Prostate gland (tissue), 2 donors: ENCODE measurements at regions not wholly inside any gene's neighbourhood (a gene's known extent, or its start where the extent isn't known, plus 50 kb on each side); places are given as distances from the start of the nearest gene placed in this dataset.
"Not testable (repeated sequence)": the region's sequence is repeated elsewhere in the genome, so short reads cannot be mapped to it uniquely, and the experiment has no call there.

ENCODE experiments used
- DNase-seq: peaks from one replicate; pipeline ENCODE4 v3.0.0-alpha.2; 2019; ENCODE audit warnings: low spot score
- H3K27ac ChIP-seq, 2 donors: fragments of 200-600 bp; sonication (generic); 2 replicates each; pipeline ENCODE4 v1.5.1; 2017 to 2019
- H3K27me3 ChIP-seq: fragments of 200-600 bp; sonication (generic); replicated peaks from 2 replicates; pipeline ENCODE4 v1.5.1; 2019; ENCODE audit not compliant: insufficient read depth
- H3K36me3 ChIP-seq, 2 donors: fragments of 200-600 bp; sonication (generic); 1 replicate in 1 of 2; 2 replicates in 1 of 2; pipeline versions ENCODE4 v1.5.1 to v1.8.1; 2017 to 2019
- H3K4me1 ChIP-seq: fragments of 200-600 bp; sonication (generic); replicated peaks from 2 replicates; pipeline ENCODE4 v1.5.1; 2019
- H3K4me3 ChIP-seq, 2 donors: fragments of 200-600 bp; sonication (generic); 2 replicates each; pipeline ENCODE4 v1.5.1; 2017 to 2019
- H3K9me3 ChIP-seq: fragments of 200-600 bp; sonication (generic); 2 replicates; pipeline ENCODE4 v1.5.1; 2017
- POLR2A ChIP-seq: fragments of 450-650 bp; IDR thresholded peaks from one replicate; pipeline ENCODE4 v1.6.1; 2016; ENCODE audit warnings: antibody characterized with exemption, mild to moderate bottlenecking
- POLR2AphosphoS5 ChIP-seq: sonication (generic); formaldehyde crosslinking; IDR thresholded peaks from one replicate; pipeline ENCODE4 v1.6.1; 2017; ENCODE audit warnings: antibody characterized with exemption
- WGBS: methylation state at CpG from one replicate; pipeline ENCODE4 v1.1.5; 2018; 5-methylcytosine and 5-hydroxymethylcytosine counted together
- intact Hi-C: fragments of 100-400 bp; cut with DNase I; formaldehyde crosslinking; loops from one replicate; pipeline ENCODE4 v1.14.2; 2022
- TF ChIP-seq, protein P1 (sequence below), 4 experiments: fragments of 200-600 bp in 2 of 4; fragments of 450-650 bp in 2 of 4; sonication (generic) in 2 of 4; IDR thresholded peaks; 1 replicate in 3 of 4; 2 replicates in 1 of 4; pipeline ENCODE4 v1.5.1; 2016 to 2019; ENCODE audit warnings: antibody characterized with exemption in 4 of 4, mild to moderate bottlenecking in 2 of 4, moderate library complexity in 2 of 4

DNA sequence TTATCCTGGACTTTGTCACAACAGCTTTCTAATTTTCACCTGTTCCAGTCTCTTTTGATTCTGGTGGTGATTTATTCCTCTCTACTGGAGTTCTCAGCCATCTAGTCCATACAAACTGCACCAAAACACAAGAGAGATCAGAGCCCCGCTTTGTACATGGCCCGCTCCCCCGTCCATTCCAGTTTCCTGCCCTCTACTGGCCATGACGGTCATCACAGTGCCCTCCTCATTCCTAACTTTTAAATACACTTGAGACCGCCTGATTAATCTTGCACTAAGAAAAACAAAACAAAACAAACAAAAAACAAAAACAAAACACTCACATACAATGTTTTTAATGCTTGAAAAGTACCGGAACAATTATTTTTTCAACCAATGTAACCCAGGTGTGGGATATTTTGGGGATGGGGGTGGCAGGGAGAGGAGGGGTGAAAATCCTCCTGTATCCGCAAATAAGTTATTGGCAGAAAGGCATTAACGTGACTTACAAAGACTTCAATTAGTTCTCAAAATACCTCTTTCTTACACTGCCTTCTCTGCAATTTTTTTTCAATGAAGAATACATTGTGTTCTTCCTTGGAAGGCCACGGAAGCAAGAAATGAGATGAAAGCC, 84.8 kb upstream of the PAM start:
- no peaks in the 10 kb centered on the region for H3K36me3 ChIP-seq
- H3K27ac ChIP-seq: no peak overlapping the region
- H3K4me1 ChIP-seq: no peaks in the 10 kb centered on the region
- H3K27me3 ChIP-seq: no peaks in the 10 kb centered on the region
- DNase-seq: no peak
- no peak for TF ChIP-seq POLR2A
- TF ChIP-seq, protein P1, sequence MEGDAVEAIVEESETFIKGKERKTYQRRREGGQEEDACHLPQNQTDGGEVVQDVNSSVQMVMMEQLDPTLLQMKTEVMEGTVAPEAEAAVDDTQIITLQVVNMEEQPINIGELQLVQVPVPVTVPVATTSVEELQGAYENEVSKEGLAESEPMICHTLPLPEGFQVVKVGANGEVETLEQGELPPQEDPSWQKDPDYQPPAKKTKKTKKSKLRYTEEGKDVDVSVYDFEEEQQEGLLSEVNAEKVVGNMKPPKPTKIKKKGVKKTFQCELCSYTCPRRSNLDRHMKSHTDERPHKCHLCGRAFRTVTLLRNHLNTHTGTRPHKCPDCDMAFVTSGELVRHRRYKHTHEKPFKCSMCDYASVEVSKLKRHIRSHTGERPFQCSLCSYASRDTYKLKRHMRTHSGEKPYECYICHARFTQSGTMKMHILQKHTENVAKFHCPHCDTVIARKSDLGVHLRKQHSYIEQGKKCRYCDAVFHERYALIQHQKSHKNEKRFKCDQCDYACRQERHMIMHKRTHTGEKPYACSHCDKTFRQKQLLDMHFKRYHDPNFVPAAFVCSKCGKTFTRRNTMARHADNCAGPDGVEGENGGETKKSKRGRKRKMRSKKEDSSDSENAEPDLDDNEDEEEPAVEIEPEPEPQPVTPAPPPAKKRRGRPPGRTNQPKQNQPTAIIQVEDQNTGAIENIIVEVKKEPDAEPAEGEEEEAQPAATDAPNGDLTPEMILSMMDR (IDR thresholded peaks at IDR 0.05): peak in 1 of 4 experiments; percentile 18
- no peak for TF ChIP-seq POLR2AphosphoS5
- WGBS: 73% methylated on average over 9 of the region's 9 CpGs
- H3K9me3 ChIP-seq: no peaks in the 10 kb centered on the region
- H3K4me3 ChIP-seq: no peak overlapping the region
- intact Hi-C loops: loop anchor here (5.0 kb wide), 1 partner anchor 88 kb away; no protein-coding TSS in a partner anchor

DNA sequence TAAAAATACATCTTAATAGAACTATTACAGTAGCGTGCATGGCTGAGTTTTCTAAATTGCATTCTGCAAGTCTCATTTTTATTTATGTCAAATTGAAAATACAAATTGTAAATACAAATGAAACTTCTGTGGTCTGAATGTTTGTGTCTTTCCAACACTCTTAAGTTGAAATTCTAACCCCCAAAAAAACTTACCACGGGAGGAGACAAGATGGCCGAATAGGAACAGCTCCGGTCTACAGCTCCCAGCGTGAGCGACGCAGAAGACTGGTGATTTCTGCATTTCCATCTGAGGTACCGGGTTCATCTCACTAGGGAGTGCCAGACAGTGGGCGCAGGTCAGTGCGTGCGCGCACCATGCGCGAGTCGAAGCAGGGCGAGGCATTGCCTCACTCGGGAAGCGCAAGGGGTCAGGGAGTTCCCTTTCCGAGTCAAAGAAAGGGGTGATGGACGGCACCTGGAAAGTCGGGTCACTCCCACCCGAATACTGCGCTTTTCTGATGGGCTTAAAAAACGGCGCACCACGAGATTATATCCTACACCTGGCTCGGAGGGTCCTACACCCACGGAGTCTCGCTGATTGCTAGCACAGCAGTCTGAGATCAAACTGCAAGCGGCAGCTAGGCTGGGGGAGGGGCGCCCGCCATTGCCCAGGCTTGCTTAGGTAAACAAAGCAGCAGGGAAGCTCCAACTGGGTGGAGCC, 83.9 kb upstream of the PAM start:
- 77% methylated on average over 32 of the region's 32 CpGs for WGBS
- not testable (repeated sequence) for H3K4me3 ChIP-seq, H3K4me1 ChIP-seq, H3K36me3 ChIP-seq, H3K9me3 ChIP-seq, DNase-seq, H3K27ac ChIP-seq, H3K27me3 ChIP-seq
- intact Hi-C loops: loop anchor here (5.0 kb wide), 1 partner anchor 89 kb away; no protein-coding TSS in a partner anchor

DNA sequence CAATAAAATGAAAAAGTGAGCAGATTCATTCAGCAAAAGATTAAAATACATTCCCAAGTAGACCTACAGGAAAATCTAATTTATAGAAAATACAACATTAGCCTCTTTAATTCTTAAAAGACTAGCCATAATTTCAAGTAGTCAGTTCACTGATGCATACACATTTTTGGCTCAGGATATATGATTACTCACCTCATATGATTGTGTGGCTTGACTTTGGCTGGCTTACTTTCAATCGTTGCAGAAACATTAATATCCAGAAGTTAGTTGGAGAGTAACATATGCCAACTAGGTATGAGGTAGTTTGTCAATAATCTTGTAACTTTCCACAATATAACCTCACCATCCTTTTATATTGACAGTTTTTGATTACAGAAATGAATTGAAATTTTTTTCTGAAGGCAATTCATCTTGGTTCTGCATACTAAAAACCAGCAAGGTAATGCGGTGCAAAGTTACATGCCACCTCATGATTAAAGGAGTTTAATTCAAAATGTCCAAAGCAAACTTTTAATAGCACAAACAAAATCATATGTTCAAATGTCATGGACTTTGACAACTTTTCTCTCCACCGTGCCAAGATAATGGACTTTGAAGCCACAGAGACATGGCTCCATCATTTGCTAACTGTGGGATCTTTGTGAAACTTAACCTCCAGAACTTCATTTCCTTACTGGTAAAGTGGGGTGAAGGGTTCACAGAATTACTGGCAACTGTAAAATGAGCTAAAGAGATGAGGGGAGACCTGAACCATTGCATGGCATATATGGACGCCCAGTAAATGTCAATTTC, 76.6 kb upstream of the PAM start:
- Histone ChIP-seq H3K27ac (no peak overlapping the region), H3K27me3 (no peaks in the 10 kb centered on the region), H3K4me1 (no peaks in the 10 kb centered on the region), H3K4me3 (no peak overlapping the region), H3K36me3 (no peaks in the 10 kb centered on the region), H3K9me3 (no peaks in the 10 kb centered on the region)
- TF ChIP-seq POLR2AphosphoS5 (no peak), POLR2A (no peak)
- TF ChIP-seq, protein P1 (IDR thresholded peaks at IDR 0.05): no peak
- intact Hi-C loops: loop anchor here (5.0 kb wide), 1 partner anchor 294 kb away; no protein-coding TSS in a partner anchor
- no peak for DNase-seq
- 60% methylated on average over 4 of the region's 4 CpGs for WGBS

DNA sequence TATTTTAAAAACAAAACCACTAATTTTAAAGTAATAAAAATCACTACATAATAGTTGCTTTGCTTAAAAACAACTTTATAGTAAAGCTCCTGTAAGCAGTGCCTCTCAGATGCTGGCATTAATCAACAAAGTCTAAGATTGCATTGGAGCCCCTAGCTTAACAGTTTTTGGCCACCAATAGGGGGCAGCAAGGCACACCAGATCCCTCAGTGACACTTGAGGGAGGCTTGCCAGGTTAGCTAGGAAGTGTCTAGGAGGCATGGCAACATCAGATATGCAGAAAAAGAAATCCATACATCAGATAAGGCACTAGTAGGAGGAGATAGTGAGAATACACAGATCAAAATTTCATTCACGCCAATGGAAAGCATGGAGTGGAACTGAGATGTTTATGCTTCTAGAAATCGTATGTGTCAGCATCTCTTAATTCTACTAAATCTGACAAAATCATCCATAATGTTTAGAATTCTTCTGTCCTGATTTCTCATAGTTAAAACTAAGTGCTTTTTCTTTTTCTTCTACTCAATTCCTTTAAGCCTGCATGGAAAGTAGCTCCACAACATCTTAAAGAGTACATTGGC, 73.6 kb upstream of the PAM start:
- 73% methylated on average over 2 of the region's 2 CpGs for WGBS
- no peak for TF ChIP-seq POLR2AphosphoS5
- TF ChIP-seq, protein P1 (IDR thresholded peaks at IDR 0.05): peak in 3 of 4 experiments; percentile 40 to 69 (median 56)

DNA sequence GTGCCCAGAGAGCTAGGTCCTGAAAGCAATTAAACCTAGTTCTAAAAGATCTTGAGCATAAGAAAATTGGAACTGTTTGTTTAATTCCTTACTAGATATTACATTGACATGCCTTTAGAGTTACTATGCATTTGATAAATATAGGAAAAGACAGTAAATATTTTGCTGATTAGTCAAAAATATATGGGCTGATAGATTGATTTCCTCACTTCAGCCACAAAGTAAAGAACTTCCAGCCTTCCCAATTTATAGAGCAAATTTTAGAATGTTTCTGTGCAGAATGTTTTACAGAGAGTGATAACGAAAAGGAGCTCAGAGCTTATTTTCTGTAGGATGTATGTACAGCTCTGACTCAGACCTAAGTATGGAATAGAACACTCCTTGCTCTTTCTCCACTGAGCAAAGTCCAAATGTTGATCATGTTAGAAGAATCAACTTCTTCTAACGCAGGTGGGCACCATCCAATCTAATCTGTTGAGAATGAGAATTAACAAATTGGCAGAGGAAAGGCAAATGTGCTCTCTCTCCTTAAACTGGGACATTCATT, 72.9 kb upstream of the PAM start:
- 93% methylated on average over 2 of the region's 2 CpGs for WGBS
- no peaks in the 10 kb centered on the region for H3K9me3 ChIP-seq
- no peak overlapping the region for H3K4me3 ChIP-seq
- DNase-seq: no peak
- H3K27me3 ChIP-seq: no peaks in the 10 kb centered on the region
- intact Hi-C loops: no loop called here
- H3K27ac ChIP-seq: no peak overlapping the region
- H3K36me3 ChIP-seq: no peaks in the 10 kb centered on the region
- H3K4me1 ChIP-seq: no peaks in the 10 kb centered on the region
- no peak for TF ChIP-seq POLR2AphosphoS5
- no peak for TF ChIP-seq POLR2A
- TF ChIP-seq, protein P1 (IDR thresholded peaks at IDR 0.05): no peak

More for the DNA sequence above, 73.6 kb upstream of the PAM start:
- no peaks in the 10 kb centered on the region for H3K36me3 ChIP-seq
- intact Hi-C loops: no loop called here
- H3K27me3 ChIP-seq: no peaks in the 10 kb centered on the region
- no peak overlapping the region for H3K27ac ChIP-seq
- no peaks in the 10 kb centered on the region for H3K4me1 ChIP-seq
- DNase-seq: peak; percentile 45
- H3K4me3 ChIP-seq: no peak overlapping the region
- H3K9me3 ChIP-seq: no peaks in the 10 kb centered on the region

DNA sequence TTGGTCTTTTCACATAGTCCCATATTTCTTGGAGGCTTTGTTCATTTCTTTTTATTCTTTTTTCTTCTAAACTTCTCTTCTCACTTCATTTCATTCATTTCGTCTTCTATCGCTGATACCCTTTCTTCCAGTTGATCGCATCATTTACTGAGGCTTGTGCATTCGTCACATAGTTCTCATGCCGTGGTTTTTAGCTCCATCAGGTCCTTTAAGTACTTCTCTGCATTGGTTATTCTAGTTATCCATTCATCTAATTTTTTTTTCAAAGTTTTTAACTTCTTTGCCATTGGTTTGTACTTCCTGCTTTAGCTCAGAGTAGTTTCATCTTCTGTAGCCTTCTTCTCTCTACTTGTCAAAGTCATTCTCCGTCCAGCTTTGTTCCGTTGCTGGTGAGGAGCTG, 67.0 kb upstream of the PAM start:
- H3K4me1 ChIP-seq, H3K27ac ChIP-seq, H3K27me3 ChIP-seq, DNase-seq, H3K36me3 ChIP-seq, H3K4me3 ChIP-seq, H3K9me3 ChIP-seq, intact Hi-C loops: not testable (repeated sequence)
- WGBS: 95% methylated on average over 7 of the region's 7 CpGs

DNA sequence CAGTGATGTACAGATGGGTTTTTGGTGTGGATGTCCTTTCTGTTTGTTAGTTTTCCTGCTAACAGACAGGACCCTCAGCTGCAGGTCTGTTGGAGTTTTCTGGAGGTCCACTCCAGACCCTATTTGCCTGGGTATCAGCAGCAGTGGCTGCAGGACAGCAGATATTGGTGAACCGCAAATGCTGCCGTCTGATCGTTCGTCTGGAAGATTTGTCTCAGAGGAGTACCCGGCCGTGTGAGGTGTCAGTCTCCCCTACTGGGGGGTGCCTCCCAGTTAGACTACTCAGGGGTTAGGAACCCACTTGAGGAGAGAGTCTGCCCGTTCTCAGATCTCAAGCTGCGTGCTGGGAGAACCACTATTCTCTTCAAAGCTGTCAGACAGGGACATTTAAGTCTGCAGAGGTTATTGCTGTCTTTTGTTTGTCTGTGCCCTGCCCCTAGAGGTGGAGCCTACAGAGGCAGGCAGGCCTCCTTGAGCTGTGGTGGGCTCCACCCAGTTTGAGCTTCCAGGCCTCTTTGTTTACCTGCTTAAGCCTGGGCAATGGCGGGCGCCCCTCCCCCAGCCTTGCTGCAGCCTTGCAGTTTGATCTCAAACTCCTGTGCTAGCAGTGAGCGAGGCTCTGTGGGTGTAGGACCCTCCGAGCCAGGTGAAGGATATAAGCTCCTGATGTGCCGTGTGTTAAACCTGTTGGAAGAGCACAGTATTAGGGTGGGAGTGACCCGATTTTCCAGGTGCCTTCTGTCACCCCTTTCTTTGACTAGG, 66.3 kb upstream of the PAM start:
- H3K36me3 ChIP-seq, H3K4me3 ChIP-seq, H3K4me1 ChIP-seq, H3K27me3 ChIP-seq, H3K9me3 ChIP-seq, intact Hi-C loops, DNase-seq, H3K27ac ChIP-seq: not testable (repeated sequence)
- WGBS: 92% methylated on average over 14 of the region's 14 CpGs
